Mesendoderm (in vitro differentiated cells): ENCODE measurements at regions not wholly inside any gene's neighbourhood (a gene's known extent, or its start where the extent isn't known, plus 50 kb on each side); places are given as distances from the start of the nearest gene placed in this dataset.

ENCODE experiments used
- DNase-seq: peaks from one replicate; pipeline ENCODE4 v3.0.0; 2013
- H2AK5ac ChIP-seq: 2 replicates; pipeline ENCODE4 v1.6.1; 2013; ENCODE audit warnings: low read length, inconsistent platforms
- H2BK120ac ChIP-seq: 2 replicates; pipeline ENCODE4 v1.6.1; 2013; ENCODE audit warnings: low read depth, mild to moderate bottlenecking, low read length, moderate library complexity, mixed read lengths
- H2BK15ac ChIP-seq: replicated peaks from 2 replicates; pipeline ENCODE4 v1.6.1; 2013; ENCODE audit warnings: low read depth, mild to moderate bottlenecking, moderate library complexity
- H2BK5ac ChIP-seq: 2 replicates; pipeline ENCODE4 v1.6.1; 2013; ENCODE audit warnings: low read length, inconsistent platforms
- H3K18ac ChIP-seq: 2 replicates; pipeline ENCODE4 v1.6.1; 2013; ENCODE audit warnings: mild to moderate bottlenecking, low read length, mixed read lengths
- H3K23ac ChIP-seq: one replicate; pipeline ENCODE4 v1.6.1; 2013; ENCODE audit warnings: low read length
- H3K27ac ChIP-seq: 2 replicates; pipeline ENCODE4 v1.5.1; 2013; ENCODE audit warnings: low read depth, mild to moderate bottlenecking, inconsistent platforms, low read length, moderate library complexity
- H3K27me3 ChIP-seq: 2 replicates; pipeline ENCODE4 v1.6.1; 2013; ENCODE audit warnings: low read length, control low read depth, mild to moderate bottlenecking, inconsistent platforms; ENCODE audit not compliant: insufficient read depth, poor library complexity
- H3K36me3 ChIP-seq: 2 replicates; pipeline ENCODE4 v1.6.1; 2013; ENCODE audit warnings: low read length, inconsistent platforms; ENCODE audit not compliant: control insufficient read depth, insufficient read depth
- H3K4ac ChIP-seq: one replicate; pipeline ENCODE4 v1.6.1; 2013; ENCODE audit warnings: low read depth, mild to moderate bottlenecking, low read length, moderate library complexity
- H3K4me1 ChIP-seq: 2 replicates; pipeline ENCODE4 v1.6.1; 2013; ENCODE audit warnings: low read depth, low read length, inconsistent platforms; ENCODE audit not compliant: control insufficient read depth
- H3K4me2 ChIP-seq: 2 replicates; pipeline ENCODE4 v1.6.1; 2013; ENCODE audit warnings: low read length
- H3K4me3 ChIP-seq: 2 replicates; pipeline ENCODE4 v1.5.1; 2013; ENCODE audit warnings: mild to moderate bottlenecking, low read length
- H3K56ac ChIP-seq: one replicate; pipeline ENCODE4 v1.6.1; 2013; ENCODE audit warnings: low read length
- H3K79me1 ChIP-seq: 2 replicates; pipeline ENCODE4 v1.6.1; 2013; ENCODE audit warnings: low read length, inconsistent platforms
- H3K79me2 ChIP-seq: 2 replicates; pipeline ENCODE4 v1.6.1; 2013; ENCODE audit warnings: mild to moderate bottlenecking, low read length; ENCODE audit not compliant: control insufficient read depth, insufficient read depth
- H3K9ac ChIP-seq: 2 replicates; pipeline ENCODE4 v1.6.1; 2013; ENCODE audit warnings: low read length, inconsistent platforms
- H4K5ac ChIP-seq: one replicate; pipeline ENCODE4 v1.6.1; 2013; ENCODE audit warnings: low read length
- H4K8ac ChIP-seq: one replicate; pipeline ENCODE4 v1.6.1; 2013; ENCODE audit warnings: low read depth, mild to moderate bottlenecking, control low read depth, low read length, moderate library complexity
- WGBS: extraction: QIAGEN DNeasy Blood & Tissue Kit; methylation state at CpG from one replicate; pipeline ENCODE4 v1.1.7; 2013; ENCODE audit warnings: low lambda C conversion rate, missing lambda C conversion rate; ENCODE audit not compliant: insufficient coverage; ENCODE audit errors: extremely low coverage; 5-methylcytosine and 5-hydroxymethylcytosine counted together

GRCh38 chr4:136965478-136965877, 566.8 kb downstream of the PCDH18 start:
- no peaks in the 10 kb centered on the region for H3K79me2 ChIP-seq
- no peak overlapping the region for H3K18ac ChIP-seq
- H3K36me3 ChIP-seq, result no peaks in the 10 kb centered on the region
- WGBS, result no CpG with 5 or more reads among the region's 3 CpGs
- DNase-seq, result no peak
- no peak overlapping the region for H2BK5ac ChIP-seq
- H4K8ac ChIP-seq, result no peak overlapping the region
- H3K4me2 ChIP-seq, result no peak overlapping the region
- no peak overlapping the region for H3K56ac ChIP-seq
- H3K4me1 ChIP-seq, result no peaks in the 10 kb centered on the region
- no peak overlapping the region for H3K9ac ChIP-seq
- H3K27ac ChIP-seq, result no peak overlapping the region
- no peak overlapping the region for H2BK120ac ChIP-seq
- H2AK5ac ChIP-seq, result no peak overlapping the region
- no peak overlapping the region for H4K5ac ChIP-seq
- H2BK15ac ChIP-seq, result no peak overlapping the region
- H3K23ac ChIP-seq, result no peak overlapping the region
- no peaks in the 10 kb centered on the region for H3K79me1 ChIP-seq
- no peak overlapping the region for H3K4me3 ChIP-seq
- H3K27me3 ChIP-seq, result no peaks in the 10 kb centered on the region
- no peak overlapping the region for H3K4ac ChIP-seq

GRCh38 chr4:136962868-136963267, 569.4 kb downstream of the PCDH18 start:
- Histone ChIP-seq H3K36me3 (no peaks in the 10 kb centered on the region), H2BK5ac (no peak overlapping the region), H3K9ac (no peak overlapping the region)

GRCh38 chr4:136946307-136946907, 585.9 kb downstream of the PCDH18 start:
- Histone ChIP-seq H3K9ac (no peak overlapping the region), H3K23ac (no peak overlapping the region), H3K4me1 (no peaks in the 10 kb centered on the region), H3K4me2 (no peak overlapping the region), H3K79me1 (no peaks in the 10 kb centered on the region), H3K27me3 (no peaks in the 10 kb centered on the region), H2BK120ac (no peak overlapping the region), H3K18ac (no peak overlapping the region), H2BK5ac (no peak overlapping the region), H3K79me2 (no peaks in the 10 kb centered on the region), H4K5ac (no peak overlapping the region), H4K8ac (no peak overlapping the region), H3K4ac (no peak overlapping the region), H3K4me3 (no peak overlapping the region), H2AK5ac (no peak overlapping the region), H3K36me3 (no peaks in the 10 kb centered on the region), H3K27ac (no peak overlapping the region), H3K56ac (no peak overlapping the region), H2BK15ac (no peak overlapping the region)
- no CpG with 5 or more reads among the region's 9 CpGs for WGBS
- no peak for DNase-seq

More at GRCh38 chr4:136962868-136963267, 569.4 kb downstream of the PCDH18 start:
- Histone ChIP-seq H3K27me3 (no peaks in the 10 kb centered on the region), H2BK15ac (no peak overlapping the region), H3K79me1 (no peaks in the 10 kb centered on the region), H2AK5ac (no peak overlapping the region), H3K4ac (no peak overlapping the region), H3K18ac (no peak overlapping the region), H4K8ac (no peak overlapping the region), H3K4me2 (no peak overlapping the region), H3K4me3 (no peak overlapping the region), H3K23ac (no peak overlapping the region), H3K56ac (no peak overlapping the region), H3K27ac (no peak overlapping the region), H3K4me1 (no peaks in the 10 kb centered on the region), H2BK120ac (no peak overlapping the region), H4K5ac (no peak overlapping the region), H3K79me2 (no peaks in the 10 kb centered on the region)
- WGBS, result no CpG with 5 or more reads among the region's 2 CpGs
- no peak for DNase-seq

GRCh38 chr4:136939781-136940180, 592.5 kb downstream of the PCDH18 start:
- no peak overlapping the region for H2AK5ac ChIP-seq
- H3K27me3 ChIP-seq, result no peaks in the 10 kb centered on the region
- no peaks in the 10 kb centered on the region for H3K36me3 ChIP-seq
- no peak overlapping the region for H2BK5ac ChIP-seq
- H3K4me3 ChIP-seq, result no peak overlapping the region
- no peaks in the 10 kb centered on the region for H3K79me1 ChIP-seq
- H3K4me1 ChIP-seq, result no peaks in the 10 kb centered on the region
- no peak overlapping the region for H2BK15ac ChIP-seq
- H3K4me2 ChIP-seq, result no peak overlapping the region
- H3K9ac ChIP-seq, result no peak overlapping the region
- H2BK120ac ChIP-seq, result no peak overlapping the region
- H3K27ac ChIP-seq, result no peak overlapping the region
- no peak overlapping the region for H3K56ac ChIP-seq
- H4K8ac ChIP-seq, result no peak overlapping the region
- no peaks in the 10 kb centered on the region for H3K79me2 ChIP-seq
- H3K4ac ChIP-seq, result no peak overlapping the region
- no peak overlapping the region for H3K18ac ChIP-seq
- DNase-seq, result no peak
- H4K5ac ChIP-seq, result no peak overlapping the region
- H3K23ac ChIP-seq, result no peak overlapping the region

GRCh38 chr4:136935871-136936270, 596.4 kb downstream of the PCDH18 start:
- Histone ChIP-seq H3K79me2 (no peaks in the 10 kb centered on the region), H2BK15ac (no peak overlapping the region), H4K8ac (no peak overlapping the region), H2BK5ac (no peak overlapping the region), H2BK120ac (no peak overlapping the region), H3K9ac (no peak overlapping the region), H3K23ac (no peak overlapping the region), H3K4ac (no peak overlapping the region), H3K79me1 (no peaks in the 10 kb centered on the region), H3K27ac (no peak overlapping the region), H3K27me3 (no peaks in the 10 kb centered on the region), H4K5ac (no peak overlapping the region), H3K56ac (no peak overlapping the region), H2AK5ac (no peak overlapping the region), H3K4me2 (no peak overlapping the region), H3K36me3 (no peaks in the 10 kb centered on the region), H3K18ac (no peak overlapping the region), H3K4me3 (no peak overlapping the region), H3K4me1 (no peaks in the 10 kb centered on the region)
- no CpG with 5 or more reads among the region's 3 CpGs for WGBS
- DNase-seq, result no peak

GRCh38 chr4:136935305-136935704, 597.0 kb downstream of the PCDH18 start:
- no CpG with 5 or more reads among the region's 1 CpG for WGBS
- Histone ChIP-seq H3K4me2 (no peak overlapping the region), H2BK15ac (no peak overlapping the region), H4K8ac (no peak overlapping the region), H3K18ac (no peak overlapping the region), H3K4ac (no peak overlapping the region), H3K4me3 (no peak overlapping the region), H3K9ac (no peak overlapping the region), H3K27ac (no peak overlapping the region), H4K5ac (no peak overlapping the region), H3K36me3 (no peaks in the 10 kb centered on the region), H3K79me1 (no peaks in the 10 kb centered on the region), H2BK5ac (no peak overlapping the region), H3K27me3 (no peaks in the 10 kb centered on the region), H2AK5ac (no peak overlapping the region), H2BK120ac (no peak overlapping the region), H3K23ac (no peak overlapping the region), H3K4me1 (no peaks in the 10 kb centered on the region), H3K56ac (no peak overlapping the region), H3K79me2 (no peaks in the 10 kb centered on the region)
- DNase-seq, result no peak
